ENCODE measurements at regions not wholly inside any gene's neighbourhood (a gene's known extent, or its start where the extent isn't known, plus 50 kb on each side); places are given as distances from the start of the nearest gene placed in this dataset.
"Not testable (repeated sequence)": the region's sequence is repeated elsewhere in the genome, so short reads cannot be mapped to it uniquely, and the experiment has no call there.

- H3K36me3 Mint-ChIP-seq (ENCODE audit: low read depth): no peaks in the 10 kb centered on the region
- no peaks in the 10 kb centered on the region for H3K4me1 Mint-ChIP-seq
- no peak for ATAC-seq (replicated peaks)
- no peak overlapping the region for H3K27ac Mint-ChIP-seq
- H3K4me3 Mint-ChIP-seq: no peak overlapping the region
- no peaks in the 10 kb centered on the region for H3K27me3 Mint-ChIP-seq
- no peaks in the 10 kb centered on the region for H3K9me3 Mint-ChIP-seq
Measured at GRCh38 chr3:21989341-21990042, 238.5 kb upstream of the ZNF385D start.

GRCh38 chr3:21991061-21991460 lies 240.1 kb upstream of the ZNF385D start:
- Mint-ChIP-seq H3K4me1 (no peaks in the 10 kb centered on the region), H3K9me3 (no peaks in the 10 kb centered on the region), H3K36me3 (ENCODE audit: low read depth) (no peaks in the 10 kb centered on the region), H3K4me3 (no peak overlapping the region), H3K27ac (no peak overlapping the region), H3K27me3 (no peaks in the 10 kb centered on the region)
- no peak for ATAC-seq (replicated peaks)

GRCh38 chr3:21995079-21995607 lies 244.1 kb upstream of the ZNF385D start:
- H3K4me1 Mint-ChIP-seq: no peaks in the 10 kb centered on the region
- H3K4me3 Mint-ChIP-seq: no peak overlapping the region
- H3K27me3 Mint-ChIP-seq: no peaks in the 10 kb centered on the region
- no peaks in the 10 kb centered on the region for H3K36me3 Mint-ChIP-seq (ENCODE audit: low read depth)
- H3K9me3 Mint-ChIP-seq: no peaks in the 10 kb centered on the region
- no peak overlapping the region for H3K27ac Mint-ChIP-seq
- ATAC-seq (replicated peaks): no peak

GRCh38 chr3:22007368-22007767 lies 256.4 kb upstream of the ZNF385D start:
- Mint-ChIP-seq H3K36me3 (ENCODE audit: low read depth) (no peaks in the 10 kb centered on the region), H3K4me1 (no peaks in the 10 kb centered on the region), H3K27me3 (no peaks in the 10 kb centered on the region), H3K4me3 (no peak overlapping the region), H3K27ac (no peak overlapping the region), H3K9me3 (no peaks in the 10 kb centered on the region)
- no peak for ATAC-seq (replicated peaks)

- ATAC-seq (replicated peaks): no peak
- H3K27me3 Mint-ChIP-seq: no peaks in the 10 kb centered on the region
- no peak overlapping the region for H3K4me3 Mint-ChIP-seq
- H3K9me3 Mint-ChIP-seq: peaks cover 3% of the 10 kb centered on the region
- no peak overlapping the region for H3K27ac Mint-ChIP-seq
- H3K36me3 Mint-ChIP-seq (ENCODE audit: low read depth): no peaks in the 10 kb centered on the region
- no peaks in the 10 kb centered on the region for H3K4me1 Mint-ChIP-seq
Measured at GRCh38 chr3:22010997-22011396, 260.0 kb upstream of the ZNF385D start.

GRCh38 chr3:22012471-22012870 lies 261.5 kb upstream of the ZNF385D start:
- no peaks in the 10 kb centered on the region for H3K4me1 Mint-ChIP-seq
- no peak overlapping the region for H3K4me3 Mint-ChIP-seq

GRCh38 chr3:22013641-22014040 lies 262.6 kb upstream of the ZNF385D start:
- H3K4me3 Mint-ChIP-seq: no peak overlapping the region
- H3K9me3 Mint-ChIP-seq: peaks cover 3% of the 10 kb centered on the region
- no peak overlapping the region for H3K27ac Mint-ChIP-seq
- no peaks in the 10 kb centered on the region for H3K4me1 Mint-ChIP-seq
- no peak for ATAC-seq (replicated peaks)
- H3K27me3 Mint-ChIP-seq: no peaks in the 10 kb centered on the region
- no peaks in the 10 kb centered on the region for H3K36me3 Mint-ChIP-seq (ENCODE audit: low read depth)

More at GRCh38 chr3:22012471-22012870, 261.5 kb upstream of the ZNF385D start:
- H3K9me3 Mint-ChIP-seq: peaks cover 3% of the 10 kb centered on the region
- H3K27ac Mint-ChIP-seq: no peak overlapping the region
- no peaks in the 10 kb centered on the region for H3K27me3 Mint-ChIP-seq
- H3K36me3 Mint-ChIP-seq (ENCODE audit: low read depth): no peaks in the 10 kb centered on the region
- ATAC-seq (replicated peaks): no peak

- peaks cover 9% of the 10 kb centered on the region for H3K9me3 Mint-ChIP-seq
- H3K27me3 Mint-ChIP-seq: no peaks in the 10 kb centered on the region
- H3K4me3 Mint-ChIP-seq: no peak overlapping the region
- H3K27ac Mint-ChIP-seq: no peak overlapping the region
- no peak for ATAC-seq (replicated peaks)
- no peaks in the 10 kb centered on the region for H3K36me3 Mint-ChIP-seq (ENCODE audit: low read depth)
- H3K4me1 Mint-ChIP-seq: no peaks in the 10 kb centered on the region
Measured at GRCh38 chr3:22016197-22016596, 265.2 kb upstream of the ZNF385D start.

GRCh38 chr3:22024638-22025037 lies 273.6 kb upstream of the ZNF385D start:
- H3K27ac Mint-ChIP-seq; H3K36me3 Mint-ChIP-seq (ENCODE audit: low read depth); H3K4me1 Mint-ChIP-seq; ATAC-seq (replicated peaks); H3K27me3 Mint-ChIP-seq; H3K4me3 Mint-ChIP-seq: not testable (repeated sequence)
- peaks cover 19% of the 10 kb centered on the region for H3K9me3 Mint-ChIP-seq

GRCh38 chr3:22029480-22029879 lies 278.5 kb upstream of the ZNF385D start:
- H3K4me1 Mint-ChIP-seq: no peaks in the 10 kb centered on the region
- no peak overlapping the region for H3K27ac Mint-ChIP-seq
- peaks cover 12% of the 10 kb centered on the region for H3K9me3 Mint-ChIP-seq
- H3K27me3 Mint-ChIP-seq: no peaks in the 10 kb centered on the region
- no peak for ATAC-seq (replicated peaks)
- no peaks in the 10 kb centered on the region for H3K36me3 Mint-ChIP-seq (ENCODE audit: low read depth)
- no peak overlapping the region for H3K4me3 Mint-ChIP-seq

GRCh38 chr3:22039161-22039560 lies 288.2 kb upstream of the ZNF385D start:
- no peak for ATAC-seq (replicated peaks)
- no peaks in the 10 kb centered on the region for H3K27me3 Mint-ChIP-seq
- no peaks in the 10 kb centered on the region for H3K4me1 Mint-ChIP-seq
- no peak overlapping the region for H3K27ac Mint-ChIP-seq
- H3K36me3 Mint-ChIP-seq (ENCODE audit: low read depth): no peaks in the 10 kb centered on the region
- no peak overlapping the region for H3K4me3 Mint-ChIP-seq
- H3K9me3 Mint-ChIP-seq: peaks cover 6% of the 10 kb centered on the region

GRCh38 chr3:22040150-22040549 lies 289.1 kb upstream of the ZNF385D start:
- no peaks in the 10 kb centered on the region for H3K36me3 Mint-ChIP-seq (ENCODE audit: low read depth)
- H3K4me3 Mint-ChIP-seq: no peak overlapping the region
- H3K9me3 Mint-ChIP-seq: peaks cover 9% of the 10 kb centered on the region
- no peaks in the 10 kb centered on the region for H3K4me1 Mint-ChIP-seq
- H3K27ac Mint-ChIP-seq: no peak overlapping the region
- H3K27me3 Mint-ChIP-seq: no peaks in the 10 kb centered on the region
- ATAC-seq (replicated peaks): no peak

GRCh38 chr3:22045882-22046281 lies 294.9 kb upstream of the ZNF385D start:
- Mint-ChIP-seq H3K27ac (no peak overlapping the region), H3K4me1 (no peaks in the 10 kb centered on the region), H3K36me3 (ENCODE audit: low read depth) (no peaks in the 10 kb centered on the region), H3K4me3 (no peak overlapping the region), H3K27me3 (no peaks in the 10 kb centered on the region), H3K9me3 (peaks cover 4% of the 10 kb centered on the region)
- no peak for ATAC-seq (replicated peaks)

GRCh38 chr3:22063500-22063899 lies 312.5 kb upstream of the ZNF385D start:
- Mint-ChIP-seq H3K27me3 (no peaks in the 10 kb centered on the region), H3K36me3 (ENCODE audit: low read depth) (no peaks in the 10 kb centered on the region), H3K9me3 (peaks cover 20% of the 10 kb centered on the region), H3K4me1 (no peaks in the 10 kb centered on the region), H3K4me3 (no peak overlapping the region), H3K27ac (no peak overlapping the region)
- ATAC-seq (replicated peaks): no peak

- Mint-ChIP-seq H3K4me3 (no peak overlapping the region), H3K4me1 (no peaks in the 10 kb centered on the region), H3K27ac (no peak overlapping the region), H3K9me3 (peaks cover 18% of the 10 kb centered on the region), H3K27me3 (no peaks in the 10 kb centered on the region), H3K36me3 (ENCODE audit: low read depth) (no peaks in the 10 kb centered on the region)
- no peak for ATAC-seq (replicated peaks)
Measured at GRCh38 chr3:22068619-22069018, 317.6 kb upstream of the ZNF385D start.

Data from activated T-helper 17 cell treated with anti-CD3 and anti-CD28 coated beads, Interleukin-2, amount 50 U/mL, for 72 hours (primary cell).